AG09319 (cell line): ENCODE measurements at regions not wholly inside any gene's neighbourhood (a gene's known extent, or its start where the extent isn't known, plus 50 kb on each side); places are given as distances from the start of the nearest gene placed in this dataset.

ENCODE experiments used
- DNase-seq: peaks from one replicate; pipeline ENCODE4 v3.0.0-alpha.2; 2010; ENCODE audit warnings: low read depth; ENCODE audit errors: extremely low read depth
- CTCF ChIP-seq: IDR thresholded peaks from 2 replicates; pipeline ENCODE4 v1.5.1; 2011; ENCODE audit warnings: low read depth, mild to moderate bottlenecking, inconsistent platforms, low read length, moderate library complexity

GRCh38 chr14:61847861-61848260 lies 85.6 kb downstream of the SNAPC1 start:
- DNase-seq = no peak
- TF ChIP-seq CTCF = no peak

GRCh38 chr14:61854898-61855297 lies 92.7 kb downstream of the SNAPC1 start:
- DNase-seq = no peak
- TF ChIP-seq CTCF = no peak

- peak; percentile 81 for TF ChIP-seq CTCF
- no peak for DNase-seq
These were observed 98.2 kb downstream of the SNAPC1 start for GRCh38 chr14:61860294-61860918.

- DNase-seq = no peak
- TF ChIP-seq CTCF = no peak
These were observed 99.2 kb downstream of the SNAPC1 start for GRCh38 chr14:61861320-61861865.

- DNase-seq = no peak
- no peak for TF ChIP-seq CTCF
These were observed 102.2 kb downstream of the SNAPC1 start for GRCh38 chr14:61864329-61864898.

DNA sequence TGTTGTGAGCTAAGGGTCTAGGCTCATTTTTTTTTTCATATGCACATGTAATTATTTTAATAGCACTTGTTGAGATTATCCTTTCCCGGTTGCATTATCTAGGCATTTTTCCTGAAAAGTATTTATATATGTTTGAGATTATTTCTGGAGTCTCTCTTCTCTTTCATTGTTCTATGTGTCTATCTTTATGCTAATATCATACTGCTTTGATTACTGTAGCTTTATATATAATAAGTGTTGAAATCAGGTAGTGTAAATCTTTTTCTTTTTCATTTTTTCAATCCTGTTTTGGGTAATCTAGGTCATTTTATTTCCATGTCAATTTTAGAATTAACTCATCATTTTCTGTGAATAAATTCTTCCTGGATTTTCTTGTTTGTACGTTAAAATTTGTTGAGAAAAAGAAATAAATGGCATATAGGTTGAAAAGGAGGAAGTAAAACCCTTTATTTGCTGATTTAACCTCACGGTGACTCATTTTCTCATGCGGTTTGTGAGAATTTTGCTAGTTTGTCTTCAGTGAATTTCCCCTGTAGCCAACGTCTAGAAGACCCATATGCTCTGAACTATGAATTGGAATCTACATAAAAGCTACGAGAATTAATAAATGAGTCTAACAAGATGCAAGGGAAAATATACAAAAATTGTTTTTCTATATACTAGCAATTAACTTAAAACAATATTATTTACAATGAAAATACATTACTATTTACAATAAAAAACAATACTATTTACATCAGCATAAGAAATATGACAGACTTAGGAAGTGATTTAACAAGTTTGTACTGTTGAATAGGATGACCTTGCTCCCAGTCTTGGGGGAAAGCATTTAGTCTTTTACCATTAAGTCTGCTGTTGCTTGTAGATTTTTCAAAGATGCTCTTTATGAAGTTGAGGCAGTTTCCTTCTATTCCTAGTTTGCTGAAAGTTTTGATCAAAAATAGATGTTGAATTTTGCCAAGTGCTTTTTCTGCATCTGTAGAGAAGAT lies 105.0 kb downstream of the SNAPC1 start:
- DNase-seq = no peak
- no peak for TF ChIP-seq CTCF
